Renal pelvis (tissue), 1 donor: ENCODE measurements at regions not wholly inside any gene's neighbourhood (a gene's known extent, or its start where the extent isn't known, plus 50 kb on each side); places are given as distances from the start of the nearest gene placed in this dataset.

Experiments
- DNase-seq: peaks from one replicate; pipeline ENCODE4 v3.0.0-alpha.2; 2013

DNA sequence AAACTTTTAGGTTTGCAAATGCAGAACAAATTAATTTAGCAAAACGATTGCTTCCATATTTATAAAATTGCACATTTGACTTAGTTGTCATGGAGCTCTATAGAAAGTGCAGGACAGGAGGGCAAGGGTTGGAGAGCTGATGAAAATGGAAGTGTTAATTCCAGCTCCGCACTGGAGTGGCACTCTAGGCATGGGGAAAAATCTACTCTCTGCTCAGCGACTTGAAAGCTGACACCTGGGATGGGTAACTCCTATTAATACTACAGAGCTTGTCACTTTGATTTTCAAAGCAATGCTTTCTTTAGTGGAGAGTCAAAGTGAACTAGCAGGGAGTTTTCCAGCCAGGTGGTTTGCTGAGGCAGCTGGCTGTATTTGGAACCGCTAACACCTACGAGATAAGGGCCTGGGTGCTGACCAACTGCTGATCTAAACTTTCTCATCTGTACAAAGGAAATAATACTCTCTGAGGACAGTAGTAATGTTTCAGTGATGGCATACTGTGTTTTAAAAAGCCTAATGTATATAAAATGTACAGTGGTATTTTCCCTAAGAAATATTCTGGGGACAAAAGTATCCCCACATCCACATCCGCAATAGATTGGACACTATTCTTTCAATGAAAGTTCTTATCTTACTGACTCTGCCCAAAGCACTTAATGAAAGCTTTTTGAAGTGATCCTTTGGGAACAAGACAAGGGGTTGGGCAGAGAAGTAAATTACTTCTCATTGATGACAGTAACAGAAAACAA, 444.3 kb downstream of the GPAM start:
- DNase-seq: peak; percentile 8

DNA sequence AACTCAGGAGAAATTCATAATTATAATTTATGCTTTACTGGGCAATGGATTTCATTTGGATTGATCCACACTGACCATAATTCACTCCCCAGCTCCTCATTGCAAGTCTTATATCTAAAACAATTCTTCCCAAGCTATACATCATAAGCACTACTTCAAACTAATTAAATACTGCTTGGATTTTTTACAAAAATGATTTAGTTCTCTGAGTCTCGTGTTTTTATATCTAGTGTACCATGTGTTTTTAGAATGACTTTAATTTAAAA, 443.8 kb downstream of the GPAM start:
- no peak for DNase-seq

DNA sequence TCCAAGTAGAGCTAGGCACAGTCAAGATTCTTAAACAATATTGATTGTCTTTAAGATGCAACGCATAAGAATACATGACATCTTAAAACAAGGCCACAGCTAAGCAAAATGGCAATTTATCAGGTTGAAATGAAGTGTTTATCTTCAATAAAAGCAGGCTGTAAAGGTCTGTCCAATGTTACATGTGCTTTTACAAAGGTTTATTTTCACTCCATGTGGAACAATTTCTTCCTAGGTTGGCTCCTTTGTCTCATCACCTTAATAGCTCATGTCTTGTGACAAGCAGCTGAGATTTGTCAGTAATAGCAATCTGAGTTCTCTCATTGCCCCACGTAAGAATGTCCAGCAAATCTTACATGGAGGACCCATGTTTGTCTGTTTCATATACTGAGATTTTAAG, 437.6 kb downstream of the GPAM start:
- no peak for DNase-seq

DNA sequence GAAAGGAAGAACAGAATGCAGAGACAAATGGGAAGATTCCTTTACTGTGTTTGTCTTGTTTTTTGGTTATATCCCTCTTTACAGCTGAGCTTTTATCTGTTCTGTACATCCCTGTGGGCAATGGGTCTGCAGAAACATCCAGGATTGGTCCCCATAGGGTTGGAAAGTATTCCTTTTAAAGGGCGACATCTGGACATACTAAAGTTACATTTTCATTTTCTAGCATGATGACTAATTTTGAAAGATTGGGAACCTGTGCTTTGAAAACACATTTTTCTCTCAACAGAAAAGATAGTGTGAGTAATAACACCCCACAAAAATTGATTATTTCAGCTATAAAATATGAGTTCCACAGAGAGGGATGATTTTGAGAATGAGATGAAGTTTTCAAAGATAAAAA, 435.8 kb downstream of the GPAM start:
- DNase-seq: no peak

DNA sequence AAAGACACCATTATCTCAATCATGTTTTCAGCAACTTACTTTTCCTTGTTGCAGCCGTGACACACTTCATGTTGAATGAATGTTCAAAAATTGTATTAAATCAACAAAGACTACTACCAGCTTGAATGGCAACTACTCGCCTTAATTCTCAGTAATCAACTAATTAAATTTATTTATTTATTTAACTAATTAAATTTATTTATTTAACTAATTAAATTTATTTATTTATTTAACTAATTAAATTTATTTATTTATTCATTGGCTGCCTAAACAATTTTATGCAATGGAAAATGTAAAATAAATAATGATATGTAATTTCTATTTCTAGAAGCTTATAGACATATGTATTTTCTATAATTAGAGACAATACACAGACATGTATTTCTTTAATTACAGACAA, 435.4 kb downstream of the GPAM start:
- no peak for DNase-seq

DNA sequence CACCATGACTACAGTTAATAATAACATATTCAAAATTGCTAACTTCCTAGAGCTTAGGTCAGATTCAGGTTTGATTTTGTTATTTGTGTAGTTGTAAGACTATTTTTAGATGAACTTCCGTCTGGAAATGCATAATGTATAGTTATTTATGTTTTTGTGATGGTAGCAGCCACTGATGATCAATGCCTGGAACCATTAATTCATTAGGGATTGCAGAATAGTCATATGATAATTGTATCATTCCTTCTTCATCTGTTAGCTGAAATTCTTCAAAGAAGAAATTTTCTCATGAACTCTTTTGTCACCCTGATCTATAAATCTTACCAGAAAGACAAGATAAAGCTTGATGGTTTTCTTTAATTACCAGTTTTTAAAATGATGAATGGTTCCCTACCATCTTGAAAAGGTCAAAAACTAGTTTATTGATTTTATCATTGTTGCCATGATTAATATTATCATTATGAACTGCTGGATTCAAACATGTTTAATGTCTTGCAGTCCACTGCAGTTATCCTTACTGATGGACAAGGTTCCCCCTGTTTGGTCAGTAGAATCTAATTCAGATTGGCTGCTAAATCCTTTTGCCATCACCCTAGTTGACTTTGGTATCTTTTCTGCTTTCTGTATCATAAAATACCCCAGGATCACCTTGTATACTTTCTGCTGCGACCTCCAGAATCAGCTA, 433.3 kb downstream of the GPAM start:
- DNase-seq: no peak

DNA sequence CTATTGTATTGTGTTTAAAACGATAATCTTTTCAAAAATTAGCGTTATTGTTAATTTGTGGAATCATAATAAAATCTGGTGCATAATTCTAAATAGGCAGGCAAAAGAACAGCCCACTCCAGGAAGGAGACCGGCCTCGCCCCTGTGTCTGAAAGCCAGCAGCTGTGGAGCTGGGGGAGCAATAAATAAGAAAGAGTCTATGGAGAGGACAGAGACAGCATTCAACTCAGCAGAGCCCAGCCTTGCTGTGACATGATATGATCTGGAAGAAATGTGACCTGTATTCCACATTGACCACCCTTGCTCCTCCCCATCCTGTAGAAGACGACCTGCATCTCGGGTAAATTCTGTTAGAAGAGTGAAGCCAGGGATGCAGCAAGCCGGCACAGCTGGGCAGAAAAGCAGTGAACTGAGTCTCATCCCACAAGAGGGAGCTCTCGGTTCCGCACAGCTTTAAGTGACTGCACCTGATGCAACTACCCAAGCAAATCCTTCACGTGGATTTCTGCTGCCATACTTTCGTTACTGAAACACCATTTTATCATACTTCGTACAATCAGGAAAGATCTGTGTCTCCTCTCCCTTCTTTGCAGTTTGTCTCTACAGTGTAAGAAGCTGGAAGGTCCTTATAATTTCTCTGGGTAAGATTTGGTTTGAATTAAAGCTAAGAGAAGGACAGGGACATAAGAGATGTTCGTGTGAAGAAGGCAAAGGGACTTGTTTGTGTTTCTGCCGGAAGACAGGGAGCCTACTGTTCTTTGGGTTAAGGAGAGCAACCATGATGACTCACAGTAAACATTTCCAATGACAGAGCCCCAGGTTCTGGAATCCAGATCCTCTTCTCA, 427.1 kb downstream of the GPAM start:
- peak; percentile 50 for DNase-seq

DNA sequence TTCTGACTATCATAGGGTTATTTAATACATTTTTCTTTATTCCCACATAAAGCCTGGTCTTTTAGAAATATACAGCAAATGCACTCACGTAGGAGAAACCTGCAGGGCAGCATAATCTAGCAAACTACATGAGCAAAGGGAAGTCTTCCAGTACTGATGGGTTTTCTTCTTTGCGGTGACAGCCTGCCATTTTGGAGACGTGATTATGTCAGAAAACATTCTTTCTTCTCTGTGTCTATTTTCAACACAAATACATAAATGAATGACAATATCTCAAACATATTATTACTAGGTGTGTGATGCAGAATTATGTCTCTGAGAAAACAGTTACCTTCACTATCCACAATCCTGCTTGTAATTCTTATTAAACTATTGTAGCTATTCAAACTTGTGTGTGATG, 425.0 kb downstream of the GPAM start:
- DNase-seq: no peak

DNA sequence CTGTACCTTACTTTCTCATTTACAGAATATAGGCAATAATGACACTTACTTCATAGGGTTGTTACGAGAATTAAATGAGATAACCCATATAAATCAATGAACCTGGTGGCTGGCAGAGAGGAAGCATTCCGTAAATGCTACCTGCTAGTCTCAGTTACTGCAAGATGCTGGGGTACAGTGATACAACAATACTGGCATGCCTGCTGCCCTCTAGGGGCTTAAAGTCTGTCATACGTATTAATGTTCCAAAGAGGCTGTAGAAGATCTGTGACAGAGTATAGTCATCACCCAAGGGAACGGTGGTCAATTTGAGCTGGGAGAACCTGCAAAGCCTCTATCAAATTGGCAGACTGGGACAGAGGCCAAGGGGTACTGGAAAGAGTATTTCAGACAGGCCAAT, 421.5 kb downstream of the GPAM start:
- DNase-seq: no peak

DNA sequence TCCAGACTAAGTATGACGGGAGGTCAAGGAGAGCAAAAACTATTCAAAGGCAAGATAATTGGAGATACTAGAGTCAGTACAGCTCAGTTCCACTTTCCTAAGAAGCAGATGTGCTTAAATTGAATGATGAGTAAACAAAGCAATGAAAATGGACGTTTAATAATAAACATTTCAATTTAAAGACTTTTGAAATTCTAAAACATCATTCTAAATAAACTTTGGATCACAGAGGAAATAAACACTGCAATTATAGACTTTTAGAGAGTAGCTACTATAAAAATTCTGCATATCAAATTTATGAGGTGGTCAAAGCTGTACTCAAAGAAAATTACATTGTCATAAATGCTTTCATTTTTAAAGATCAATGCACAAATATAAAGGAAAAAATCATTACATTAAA, 418.3 kb downstream of the GPAM start:
- DNase-seq: no peak

DNA sequence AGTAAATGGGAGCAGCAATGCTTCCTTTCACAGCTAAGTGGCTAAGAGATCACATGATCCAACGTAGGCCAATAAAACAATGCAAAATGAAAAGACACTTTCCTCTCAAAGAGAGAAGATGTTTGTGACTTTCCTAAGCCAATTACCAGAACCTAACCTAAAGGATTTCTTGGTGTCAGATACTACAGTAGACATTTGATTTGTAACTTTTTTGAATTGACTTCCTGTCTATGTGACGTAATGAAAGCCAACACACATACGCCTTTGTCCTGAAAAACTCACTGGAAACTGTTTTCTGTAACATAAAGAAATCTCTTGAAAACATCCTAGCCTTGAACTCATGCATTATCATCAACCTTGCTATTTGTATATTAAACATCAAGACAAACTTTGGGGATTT, 417.1 kb downstream of the GPAM start:
- no peak for DNase-seq

DNA sequence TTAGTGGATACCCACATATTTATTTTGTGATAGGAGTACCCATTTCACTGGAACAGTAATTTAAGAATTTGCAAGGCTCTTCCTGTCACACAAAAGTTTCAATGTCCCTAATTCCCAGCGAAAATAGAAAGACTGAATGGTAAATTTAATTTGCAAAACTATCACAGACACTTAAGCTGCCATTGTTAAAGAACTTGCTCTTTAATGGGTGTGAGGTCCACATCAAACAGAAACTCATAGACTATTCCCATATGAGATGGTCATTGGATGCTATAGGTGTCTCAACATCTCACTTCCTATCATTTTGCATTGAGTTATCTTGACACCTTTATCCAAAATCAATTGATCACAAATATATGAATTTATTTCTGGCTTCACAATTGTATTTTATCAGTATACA, 415.9 kb downstream of the GPAM start:
- DNase-seq: no peak

DNA sequence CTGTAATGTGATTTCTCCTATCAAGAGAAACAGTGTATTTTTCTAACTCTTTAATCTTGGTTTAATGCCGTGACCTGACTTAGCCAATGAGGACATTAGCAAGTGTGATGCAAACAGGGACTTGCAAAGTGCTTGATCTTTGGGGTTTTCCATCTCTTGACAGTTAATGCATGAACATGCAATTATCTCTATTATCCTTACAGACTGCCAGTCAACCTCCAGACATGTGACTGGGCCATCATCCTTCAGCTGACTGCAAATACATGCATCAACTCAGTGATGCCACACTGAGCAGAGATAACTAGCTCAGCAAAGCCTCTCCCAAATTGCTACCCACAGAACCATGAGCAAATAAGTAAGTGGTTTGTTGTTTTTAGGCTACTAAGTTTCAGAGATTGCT, 409.6 kb downstream of the GPAM start:
- DNase-seq: no peak

DNA sequence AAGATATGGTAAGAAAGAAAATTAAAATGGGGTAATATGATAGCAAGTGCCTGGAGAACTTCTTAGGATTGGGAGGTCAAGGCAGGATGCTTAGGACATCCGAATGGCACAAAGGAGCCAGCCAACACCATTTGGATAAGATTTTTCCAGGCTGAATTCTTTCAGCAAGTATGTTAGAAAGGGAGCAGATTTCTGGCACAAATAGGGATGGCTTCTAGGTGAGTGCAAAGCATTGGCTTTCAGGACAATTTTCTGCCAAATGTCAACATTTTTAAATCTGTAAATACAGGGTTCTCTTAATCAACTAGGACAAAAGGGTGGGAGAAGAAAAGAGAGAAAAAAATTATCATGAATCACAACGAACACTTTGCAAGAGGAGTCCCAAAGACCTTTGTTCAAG, 409.1 kb downstream of the GPAM start:
- no peak for DNase-seq

DNA sequence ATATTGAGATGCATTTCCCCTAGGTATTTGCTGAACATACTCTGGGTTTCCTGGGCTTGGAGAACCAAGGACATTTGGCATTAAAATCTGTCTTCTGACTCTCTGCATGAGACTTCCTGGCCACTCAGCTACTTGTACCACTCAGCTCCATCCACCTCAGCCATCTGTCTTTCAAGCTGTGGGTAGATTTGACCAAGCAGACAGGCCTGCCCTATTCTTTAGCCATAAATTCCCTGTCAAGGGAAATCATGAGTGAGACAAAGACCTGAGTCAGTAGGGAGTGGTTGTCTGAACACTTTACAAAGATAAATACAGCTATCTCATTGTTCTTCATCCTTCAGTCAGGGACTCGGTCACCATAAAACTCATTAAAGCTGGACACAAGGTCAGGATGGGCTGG, 399.1 kb downstream of the GPAM start:
- no peak for DNase-seq

DNA sequence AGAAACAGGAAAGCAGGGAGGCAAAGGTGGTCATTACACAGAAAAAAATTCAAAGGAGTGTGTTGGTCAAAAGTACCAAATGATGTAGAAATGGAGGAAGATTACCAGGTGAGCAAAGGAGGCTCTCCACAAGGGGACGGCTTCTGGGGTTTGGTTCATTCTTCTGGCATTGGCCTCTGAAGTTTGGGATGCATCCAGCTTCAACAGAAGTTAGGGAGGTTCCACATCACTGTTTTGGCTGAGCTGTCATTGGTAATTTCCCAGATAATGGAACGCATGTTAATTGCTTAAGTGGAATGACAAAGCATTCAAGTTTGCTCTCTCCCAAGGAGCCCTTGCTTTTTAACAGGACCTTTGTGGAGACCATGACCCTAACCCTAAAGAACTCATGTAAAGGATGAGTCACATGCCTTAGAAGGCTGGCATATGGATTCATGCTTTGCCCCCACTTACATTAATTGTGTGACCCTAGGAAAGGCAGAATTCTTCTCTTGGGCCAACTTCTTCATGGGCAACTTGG, 398.6 kb downstream of the GPAM start:
- DNase-seq: no peak

DNA sequence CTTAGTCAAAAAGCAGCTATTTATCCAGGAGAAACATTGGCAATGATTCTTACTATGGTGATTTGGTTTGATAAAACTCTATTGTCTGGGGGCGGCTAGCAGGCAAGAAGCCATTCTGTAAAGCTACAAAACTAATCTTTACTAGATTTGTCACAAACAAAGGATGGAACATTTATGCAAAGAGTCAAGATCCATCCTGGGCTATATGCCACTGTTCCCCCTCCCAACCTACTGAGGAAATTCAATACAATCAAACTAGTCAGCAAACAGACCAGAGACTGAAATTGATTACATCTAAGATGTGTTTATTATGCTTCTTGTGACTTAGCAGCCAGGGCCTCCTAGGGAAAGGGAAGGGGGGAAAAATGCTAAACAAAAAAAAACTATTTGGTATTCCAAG, 397.6 kb downstream of the GPAM start:
- DNase-seq: no peak

DNA sequence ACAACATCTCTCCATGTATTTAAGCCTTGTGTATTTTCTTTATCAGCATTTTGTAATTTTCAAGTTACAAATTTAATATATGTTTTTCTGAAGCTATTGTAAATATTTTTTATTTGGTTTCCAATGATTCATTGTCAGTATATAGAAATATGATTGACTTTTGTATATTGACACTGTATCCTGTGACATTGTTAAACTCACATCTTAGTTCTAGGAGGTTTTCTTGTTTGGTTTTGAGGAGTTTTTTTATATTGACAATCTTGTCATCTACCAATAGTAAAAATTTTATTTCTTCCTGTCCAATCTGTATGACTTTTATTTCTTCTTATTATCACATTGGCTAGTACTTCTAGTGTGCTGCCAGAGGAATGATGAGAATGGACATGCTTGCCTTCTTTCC, 393.7 kb downstream of the GPAM start:
- no peak for DNase-seq

DNA sequence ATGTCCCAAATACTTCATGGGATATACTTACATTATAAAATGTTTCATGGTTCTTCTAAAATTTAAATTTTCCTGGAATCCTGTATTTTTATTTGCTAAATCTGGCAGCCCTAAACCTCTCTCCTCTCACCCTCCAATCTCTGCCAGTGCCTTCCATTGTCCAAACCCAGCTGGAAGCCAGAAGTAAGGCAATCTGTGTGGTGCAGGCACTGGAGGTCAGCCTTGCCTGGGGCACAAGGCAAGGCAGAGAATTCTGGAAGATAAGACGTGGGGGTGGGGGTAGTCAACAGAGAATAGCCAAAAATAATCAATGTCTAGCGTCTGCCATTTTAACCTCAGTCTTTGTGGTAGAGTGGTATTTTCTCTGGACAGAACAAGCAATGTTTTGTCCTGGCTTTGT, 381.7 kb downstream of the GPAM start:
- no peak for DNase-seq

DNA sequence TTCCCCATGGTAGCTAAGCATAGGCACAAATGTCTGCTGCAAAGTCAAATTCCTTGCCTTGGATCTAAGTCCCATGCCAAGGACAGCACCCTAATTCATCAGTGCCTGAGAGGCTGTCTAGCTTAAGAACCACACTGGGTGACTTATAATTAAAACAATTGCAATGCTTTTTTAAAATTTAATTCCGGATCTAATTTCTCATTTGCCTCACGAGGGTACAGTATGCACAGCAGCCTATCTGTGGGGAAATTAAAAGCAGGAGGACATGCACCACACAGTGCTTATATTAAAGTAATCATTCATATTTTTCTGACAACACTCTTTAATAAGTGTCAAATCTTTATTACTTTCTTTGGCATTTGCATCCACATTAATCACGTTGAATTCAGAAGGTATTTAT, 378.8 kb downstream of the GPAM start:
- DNase-seq: no peak

DNA sequence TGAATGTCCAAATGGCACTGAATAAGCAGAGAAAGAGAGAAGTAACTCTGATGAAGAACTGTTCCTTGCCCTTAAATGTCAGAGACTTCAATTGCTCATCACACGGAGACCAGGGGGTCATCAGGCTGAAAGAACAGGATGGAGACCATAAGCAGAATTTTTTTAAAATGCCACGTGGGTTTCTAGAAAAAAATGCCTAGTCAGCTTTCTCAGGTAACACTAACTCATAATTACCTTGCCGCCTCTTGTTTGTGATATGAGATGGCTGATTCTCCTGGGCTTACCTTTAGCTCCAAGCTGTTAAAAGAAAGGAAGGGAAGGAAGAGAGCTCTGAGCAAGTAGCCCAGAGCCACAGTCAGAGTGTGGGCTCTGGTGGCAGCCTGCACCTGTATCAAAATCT, 372.0 kb downstream of the GPAM start:
- no peak for DNase-seq

DNA sequence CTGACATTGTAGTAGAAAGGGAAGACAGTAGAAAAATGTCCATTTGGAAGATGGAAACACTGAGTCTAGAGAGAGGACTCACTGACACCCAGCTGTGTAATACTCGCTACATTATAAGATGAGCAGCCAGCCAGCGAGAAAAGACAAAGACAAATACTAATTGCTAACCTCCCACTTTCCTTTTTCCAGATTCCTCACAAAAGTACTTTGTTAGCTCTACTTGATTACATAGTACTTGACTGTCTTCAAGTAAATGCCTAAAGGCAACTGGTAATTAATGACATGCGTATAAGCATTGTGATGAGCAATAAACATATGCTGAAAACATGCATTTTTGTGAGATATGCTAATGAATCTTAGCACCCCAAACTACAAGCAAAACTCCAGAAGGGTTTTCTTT, 363.1 kb downstream of the GPAM start:
- DNase-seq: no peak

DNA sequence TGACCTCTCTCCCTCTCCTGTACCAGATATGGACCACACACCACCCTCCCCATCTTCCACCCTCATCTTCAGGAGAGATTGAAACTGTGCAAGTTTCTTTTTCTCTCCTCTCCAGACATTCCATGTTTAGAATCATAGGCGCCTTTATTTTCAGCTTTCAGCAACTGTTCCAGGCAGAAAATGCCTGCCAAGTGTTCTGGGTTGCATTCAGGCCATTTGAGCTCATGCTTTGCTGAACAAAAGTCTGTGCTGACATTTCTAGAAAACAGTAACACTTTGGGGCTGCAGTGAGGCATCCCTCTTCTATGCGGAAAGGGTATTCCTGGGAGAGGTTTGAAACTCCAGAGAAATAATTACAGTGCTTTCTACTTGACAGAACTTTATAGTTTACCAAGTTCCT, 361.7 kb downstream of the GPAM start:
- no peak for DNase-seq
